Activated CD8-positive, alpha-beta memory T cell treated with anti-CD3 and anti-CD28 coated beads for 1 hour (primary cell): ENCODE measurements at regions not wholly inside any gene's neighbourhood (a gene's known extent, or its start where the extent isn't known, plus 50 kb on each side); places are given as distances from the start of the nearest gene placed in this dataset.
"Not testable (repeated sequence)": the region's sequence is repeated elsewhere in the genome, so short reads cannot be mapped to it uniquely, and the experiment has no call there.

Experiments
- DNase-seq, 2 donors: peaks; one replicate each; pipeline ENCODE4 v3.0.0-alpha.2; 2020; ENCODE audit warnings: low read depth in 1 of 2; ENCODE audit errors: extremely low read depth in 1 of 2

DNA sequence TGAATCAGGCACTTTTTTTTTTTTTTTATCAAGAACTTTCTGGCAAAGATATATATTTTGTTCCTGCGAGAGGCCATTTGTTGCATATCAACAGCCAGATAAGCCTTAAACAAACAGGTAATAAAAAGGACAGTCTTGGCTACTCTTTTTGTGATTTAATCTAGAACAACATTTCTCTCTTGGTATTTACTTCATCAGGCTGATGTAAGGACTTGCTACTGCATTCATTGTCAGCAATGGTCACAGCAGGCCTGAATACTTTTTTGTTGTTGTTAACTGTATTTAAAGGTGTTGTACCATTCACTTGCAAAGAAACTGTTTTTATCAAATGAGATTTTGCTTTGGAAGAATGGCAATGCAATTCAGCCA lies 683.8 kb downstream of the IRS1 start:
- no peak for DNase-seq

- no peak for DNase-seq
These were observed 684.4 kb downstream of the IRS1 start for GRCh38 chr2:226115102-226115831.

- no peak for DNase-seq
These were observed 685.2 kb downstream of the IRS1 start for GRCh38 chr2:226114436-226114835.

DNA sequence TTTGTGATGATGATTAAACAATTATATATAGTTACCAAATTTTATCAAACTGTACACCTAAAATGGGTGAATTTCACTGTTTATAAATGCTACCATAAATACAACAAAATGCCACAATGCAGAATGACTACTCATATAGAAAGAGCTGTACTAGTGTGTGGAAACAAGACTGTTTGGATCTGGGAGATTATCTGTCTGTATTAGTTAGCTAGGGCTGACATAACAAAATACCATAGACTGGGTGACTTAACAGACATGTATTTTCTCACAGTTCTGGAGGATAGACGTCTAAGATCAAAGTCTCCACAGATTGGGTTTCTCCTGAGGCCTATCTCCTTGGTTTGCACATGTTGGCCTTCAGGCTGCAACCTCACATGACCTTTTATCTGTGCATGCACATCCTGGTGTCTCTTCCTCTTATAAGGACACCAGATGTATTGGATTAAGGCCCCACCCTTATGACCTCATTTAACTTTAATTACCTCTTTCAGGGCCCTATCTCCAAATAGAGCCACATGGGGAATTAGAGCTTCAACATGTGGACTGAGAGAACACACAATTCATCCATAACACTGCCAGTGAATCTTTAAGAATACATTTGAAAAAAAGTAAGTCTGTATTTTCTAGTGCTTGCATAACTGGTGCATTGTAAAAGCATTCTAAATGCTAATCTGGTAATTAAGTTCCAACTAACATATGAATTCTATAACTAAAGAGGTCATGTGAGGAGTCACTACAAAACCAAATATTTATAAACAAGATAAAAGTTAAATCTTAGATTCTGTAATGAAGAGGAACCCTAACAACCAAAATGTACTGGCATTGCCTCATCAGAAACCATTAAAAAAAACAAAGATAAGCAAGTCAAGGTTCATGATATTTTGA lies 699.6 kb downstream of the NYAP2 start:
- no peak for DNase-seq

DNA sequence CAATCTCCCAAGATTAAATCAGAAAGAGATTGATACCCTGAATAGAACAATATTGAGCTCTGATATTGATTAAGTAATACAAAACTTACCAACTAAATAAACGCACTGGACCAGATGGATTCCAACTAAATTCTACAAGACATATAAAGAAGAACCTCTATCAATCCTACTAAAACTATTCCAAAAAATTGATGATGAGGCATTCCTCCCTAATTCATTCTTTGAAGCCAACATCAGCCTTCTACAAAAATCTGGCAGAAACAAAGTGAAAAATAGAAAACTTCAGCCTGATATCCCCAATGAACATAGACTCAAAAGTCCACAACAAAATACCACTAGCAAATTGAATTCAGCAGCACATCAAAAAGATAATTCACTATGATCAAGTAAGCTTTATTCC lies 695.5 kb downstream of the NYAP2 start:
- no peak for DNase-seq

DNA sequence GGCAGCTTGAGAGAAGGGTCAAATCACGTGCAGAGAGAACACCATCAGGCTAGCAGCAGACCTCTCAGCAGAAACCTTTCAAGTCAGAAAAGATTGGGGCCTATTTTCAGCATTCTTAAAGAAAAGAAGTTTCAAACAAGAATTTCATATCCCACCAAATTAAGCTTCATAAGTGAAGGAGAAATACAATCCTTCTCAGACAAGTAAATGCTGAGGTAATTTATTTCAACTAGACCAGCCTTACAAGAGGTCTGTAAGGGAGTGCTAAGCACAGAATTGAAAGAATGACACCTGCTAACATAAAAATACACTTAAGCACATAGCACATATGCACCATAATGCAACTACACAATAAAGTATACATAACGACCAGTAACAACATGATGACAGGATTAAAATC lies 693.9 kb downstream of the NYAP2 start:
- DNase-seq: no peak

DNA sequence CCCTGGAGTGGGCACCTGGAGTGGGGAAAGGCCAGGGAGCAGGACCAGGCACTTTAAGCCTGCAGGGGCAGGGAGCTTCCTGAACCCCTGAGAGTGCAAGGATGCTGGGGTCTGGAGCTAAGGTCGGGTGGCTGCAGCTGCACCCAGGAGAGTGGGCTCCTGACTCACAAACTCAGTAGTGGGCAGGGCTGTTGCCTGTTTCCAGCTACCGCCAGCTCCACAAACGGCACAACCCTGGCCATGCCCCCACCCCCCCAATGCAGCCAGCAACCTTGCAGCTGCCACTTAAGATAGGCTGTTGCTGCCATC lies 688.8 kb downstream of the NYAP2 start:
- no peak for DNase-seq

DNA sequence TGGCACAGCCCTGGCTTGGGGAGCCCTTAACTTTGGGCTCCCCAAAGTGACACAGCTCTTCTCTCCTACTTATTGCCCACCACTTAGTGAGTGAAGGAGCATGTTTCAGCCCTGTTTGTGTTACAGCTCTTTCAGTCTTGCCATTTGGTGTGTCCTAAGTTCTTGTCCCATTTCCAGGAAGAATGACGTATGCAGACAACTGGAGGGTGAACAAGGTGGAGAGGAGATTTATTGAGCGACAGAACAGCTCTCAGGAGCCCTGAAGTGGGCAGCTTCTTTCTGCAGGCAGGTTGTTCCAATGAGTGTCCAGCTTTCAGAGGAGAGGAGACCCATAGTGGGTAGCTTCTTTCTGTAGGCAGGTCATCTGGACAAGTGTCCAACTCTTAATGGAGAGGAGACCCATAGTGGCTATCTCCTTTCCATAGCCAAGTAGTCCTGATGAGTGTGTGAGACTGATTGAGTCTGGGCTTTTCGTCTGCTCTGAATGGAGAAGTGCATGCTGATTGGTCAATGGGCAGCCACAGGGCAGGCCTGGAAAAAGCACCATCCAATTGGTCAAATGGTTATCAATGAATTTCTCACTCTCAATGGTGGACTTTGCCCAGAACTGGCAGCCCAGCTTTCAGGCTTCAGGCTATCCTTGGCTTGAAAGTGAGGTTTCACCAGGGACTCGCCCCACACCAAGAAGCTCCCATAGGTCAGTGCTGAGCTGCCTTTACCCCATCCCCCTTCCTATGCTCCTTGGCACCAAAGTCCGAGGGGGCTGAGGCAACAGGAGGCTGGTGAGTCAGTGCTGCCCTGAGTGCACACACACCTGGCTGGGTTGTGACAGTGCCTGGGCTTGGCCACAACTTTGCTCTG lies 688.2 kb downstream of the NYAP2 start:
- no peak for DNase-seq

DNA sequence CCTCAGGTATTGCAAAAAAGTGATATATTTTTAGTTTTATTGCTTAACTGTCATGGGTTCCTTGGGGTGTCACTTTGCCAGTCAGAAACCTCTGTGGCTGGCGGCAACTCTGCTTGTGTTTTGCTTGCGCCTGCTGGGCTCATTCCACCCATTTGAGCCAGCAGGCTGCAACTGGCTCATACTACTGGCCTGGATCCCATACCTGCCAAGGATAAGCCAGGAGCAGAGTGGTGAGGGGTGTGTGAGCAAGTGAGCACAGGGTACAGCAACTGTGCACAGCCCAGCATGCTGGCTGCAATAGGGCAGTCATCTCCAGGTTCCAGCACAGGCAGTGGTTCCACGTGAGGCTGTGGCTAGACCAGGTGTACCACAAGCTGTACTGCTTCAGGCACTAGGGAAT lies 687.5 kb downstream of the NYAP2 start:
- DNase-seq: no peak

- no peak for DNase-seq
These were observed 686.7 kb downstream of the NYAP2 start for GRCh38 chr2:226086190-226086589.

- not testable (repeated sequence) for DNase-seq
These were observed 685.9 kb downstream of the NYAP2 start for GRCh38 chr2:226085425-226085824.

DNA sequence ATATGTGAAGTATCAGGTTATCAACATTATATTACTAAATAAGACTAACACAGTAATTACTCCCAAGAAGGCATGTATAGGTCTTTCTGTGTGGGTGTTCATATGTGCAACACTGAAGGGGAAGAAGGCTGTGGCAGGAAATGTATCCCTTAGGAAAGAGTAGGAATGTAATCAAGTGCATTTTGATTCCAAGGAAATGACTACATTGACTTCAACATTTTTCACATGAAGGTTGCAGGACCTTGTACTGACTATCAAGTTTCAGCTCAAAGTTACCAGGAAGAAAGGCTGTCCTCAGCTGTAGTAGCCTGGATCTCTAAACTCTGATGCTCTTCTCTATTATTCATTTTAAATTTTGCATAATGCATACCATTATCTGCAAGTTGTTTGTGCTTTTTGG lies 680.8 kb downstream of the NYAP2 start:
- DNase-seq: no peak

DNA sequence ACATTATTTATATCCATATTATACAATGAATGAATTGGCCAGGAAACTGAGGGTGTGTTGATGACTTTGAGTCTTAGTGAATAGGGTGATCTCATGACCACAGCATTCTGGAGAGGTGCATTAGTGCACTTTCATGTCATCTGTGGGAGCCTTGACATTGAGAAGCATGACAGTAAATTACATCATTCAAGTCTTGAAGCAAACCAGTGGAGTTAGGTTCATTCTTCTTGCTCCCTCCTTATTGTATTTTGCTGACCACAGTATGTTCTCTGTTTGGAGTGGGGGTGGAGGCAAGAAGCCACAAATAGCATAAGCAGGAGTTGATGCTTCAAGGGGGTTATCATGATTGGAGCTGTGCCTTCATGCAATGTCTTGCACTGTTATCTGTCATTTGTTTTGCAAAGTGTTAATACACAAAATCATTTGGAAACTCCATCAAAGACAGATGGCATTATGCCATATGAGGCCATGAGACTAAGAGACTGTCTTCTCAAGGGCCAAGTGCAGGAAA lies 680.2 kb downstream of the NYAP2 start:
- DNase-seq: no peak

DNA sequence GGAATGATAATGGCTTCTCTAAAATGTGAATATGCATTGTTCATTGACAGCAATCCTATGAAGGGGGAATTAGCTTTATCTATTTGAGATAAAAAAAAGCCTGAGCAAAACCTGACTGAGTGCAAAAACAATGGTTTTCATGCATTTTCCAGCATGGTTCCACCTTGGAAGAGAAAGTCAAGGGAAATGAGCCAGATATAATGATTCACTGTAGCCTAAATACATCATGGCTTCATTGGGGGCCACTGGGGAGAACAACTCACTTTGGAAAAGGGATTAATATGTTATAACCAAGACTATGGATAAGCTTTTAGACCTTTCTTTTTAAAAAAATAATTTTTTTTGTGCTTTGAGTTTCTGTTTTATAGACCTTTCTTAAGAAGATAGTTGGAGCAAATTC lies 679.7 kb downstream of the NYAP2 start:
- DNase-seq: no peak

DNA sequence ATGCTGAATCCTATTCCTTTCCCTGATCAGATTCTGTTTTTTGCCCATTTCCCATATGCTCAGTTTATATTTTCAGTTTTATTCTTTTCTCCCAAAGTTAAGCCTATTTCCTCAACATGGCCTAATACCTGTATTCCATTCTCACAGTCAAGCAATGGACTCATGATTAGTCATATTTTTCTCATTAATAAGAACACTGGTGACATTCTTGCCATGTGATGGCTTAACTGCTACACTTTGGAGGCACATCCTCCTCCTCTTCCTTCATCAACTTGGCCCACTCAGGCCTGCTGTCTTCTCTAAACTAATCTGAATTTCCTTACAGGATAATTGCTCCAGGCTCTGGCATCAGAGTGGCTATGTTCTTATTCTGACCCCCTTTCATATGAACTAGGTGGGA lies 679.2 kb downstream of the NYAP2 start:
- DNase-seq: no peak

DNA sequence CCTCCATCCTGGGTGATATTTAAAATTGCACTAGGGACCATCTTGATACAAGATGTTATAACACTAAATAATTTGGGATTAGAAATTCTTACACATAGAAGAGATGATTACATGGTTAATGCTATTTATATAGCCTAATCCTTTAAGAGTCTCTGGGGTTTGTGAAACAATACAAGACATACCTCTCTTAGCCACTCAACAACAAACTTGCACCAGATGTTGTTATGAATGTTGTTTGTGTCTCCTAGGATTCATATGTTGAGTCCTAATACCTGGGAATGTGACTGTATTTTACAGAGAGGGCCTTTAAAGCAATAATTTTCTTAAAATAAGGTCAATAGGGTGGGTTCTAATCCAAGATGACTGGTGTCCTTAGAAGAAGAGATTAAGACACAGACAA lies 678.3 kb downstream of the NYAP2 start:
- DNase-seq: no peak

DNA sequence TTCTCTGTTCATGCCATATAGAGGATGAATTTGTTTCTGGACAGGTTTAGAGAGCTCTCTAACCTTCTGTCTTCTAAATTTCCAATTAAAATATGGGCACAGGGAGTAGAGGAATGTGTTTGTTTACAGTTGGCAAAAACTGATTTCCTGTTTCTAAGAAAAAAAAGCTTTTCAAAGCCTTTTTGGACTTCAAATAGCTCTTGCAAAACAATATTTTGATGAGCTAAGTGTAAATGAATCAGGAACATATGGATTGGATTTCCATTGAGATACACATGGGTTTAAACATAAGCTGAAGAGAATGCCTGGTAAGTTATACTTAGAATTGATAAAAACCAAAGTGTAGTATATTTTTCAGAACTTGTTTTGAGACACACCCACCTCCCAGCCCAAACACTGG lies 677.5 kb downstream of the NYAP2 start:
- DNase-seq: no peak

DNA sequence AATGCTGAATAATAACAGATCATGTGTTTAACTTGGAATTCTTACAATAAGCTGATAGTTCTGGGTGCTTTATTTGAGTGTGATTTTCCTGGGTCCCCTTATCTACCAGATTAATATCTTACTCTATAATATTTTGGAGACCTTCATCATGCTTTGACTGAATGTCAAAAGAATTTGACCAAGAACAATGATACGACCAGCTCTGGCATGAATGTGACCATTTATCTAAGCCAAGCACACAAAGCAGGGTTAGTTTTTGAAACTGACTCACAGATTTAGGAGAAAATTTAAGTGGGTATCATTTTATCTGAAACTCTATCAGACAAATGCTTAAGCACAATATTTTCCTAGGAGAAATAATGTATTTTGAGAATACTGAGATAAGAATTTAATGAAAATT lies 677.0 kb downstream of the NYAP2 start:
- DNase-seq: no peak

DNA sequence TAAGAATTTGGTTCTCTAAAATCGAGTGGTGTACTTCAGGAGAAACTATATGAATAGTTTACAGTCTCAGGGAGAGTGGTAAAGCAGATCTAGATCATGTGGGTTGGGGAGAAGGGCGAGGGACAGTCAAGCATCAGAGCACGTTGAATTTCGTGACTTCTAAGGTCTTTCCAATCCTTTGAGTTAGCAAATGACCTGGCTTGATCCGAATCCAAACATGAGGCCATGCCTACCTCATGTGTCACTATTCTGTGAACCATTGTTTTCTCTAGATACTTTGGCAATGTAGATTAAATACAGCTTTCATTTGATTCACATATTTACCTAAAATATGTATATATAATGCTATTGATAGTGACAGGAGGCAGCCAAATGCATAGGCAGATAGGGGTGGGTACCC lies 674.9 kb downstream of the NYAP2 start:
- no peak for DNase-seq

GRCh38 chr2:226073496-226074160 lies 674.1 kb downstream of the NYAP2 start:
- DNase-seq: no peak

DNA sequence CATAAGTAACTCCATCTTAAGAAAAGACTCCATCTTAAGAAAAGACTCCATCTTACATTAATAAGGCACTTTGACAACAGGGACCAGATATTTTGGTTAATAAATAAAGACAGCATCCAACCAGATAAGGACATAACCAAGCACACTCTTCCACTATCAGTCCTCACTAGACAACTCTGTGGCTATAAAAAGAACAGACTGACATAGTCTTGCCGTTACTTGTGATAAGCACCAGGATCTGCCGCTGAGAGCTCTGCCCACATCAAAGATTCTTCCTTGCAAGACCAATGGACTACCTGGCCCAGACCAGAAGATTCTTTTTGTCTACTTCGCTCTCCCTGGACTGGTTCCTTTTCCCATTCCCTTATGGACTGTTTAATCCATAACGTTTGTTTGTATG lies 667.4 kb downstream of the NYAP2 start:
- no peak for DNase-seq
